H1 (cell line): ENCODE measurements at regions not wholly inside any gene's neighbourhood (a gene's known extent, or its start where the extent isn't known, plus 50 kb on each side); places are given as distances from the start of the nearest gene placed in this dataset.

ENCODE experiments used
- ZNF274 ChIP-seq: IDR thresholded peaks from 2 replicates; pipeline ENCODE4 v1.7.0; 2012; ENCODE audit warnings: low read length, borderline replicate concordance; ENCODE audit errors: extremely low read depth

GRCh38 chr10:78802431-78802830, 266.3 kb upstream of the ZMIZ1 start (continued):
- no peak for TF ChIP-seq ZNF274
